HG03066 (cell line): ENCODE measurements at regions not wholly inside any gene's neighbourhood (a gene's known extent, or its start where the extent isn't known, plus 50 kb on each side); places are given as distances from the start of the nearest gene placed in this dataset.

ENCODE experiments used
- ATAC-seq: cut with Tn5 transposase; IDR thresholded peaks from one replicate; pipeline ENCODE4 v1.9.1; 2021; ENCODE audit warnings: low read depth; ENCODE audit not compliant: unreplicated experiment

DNA sequence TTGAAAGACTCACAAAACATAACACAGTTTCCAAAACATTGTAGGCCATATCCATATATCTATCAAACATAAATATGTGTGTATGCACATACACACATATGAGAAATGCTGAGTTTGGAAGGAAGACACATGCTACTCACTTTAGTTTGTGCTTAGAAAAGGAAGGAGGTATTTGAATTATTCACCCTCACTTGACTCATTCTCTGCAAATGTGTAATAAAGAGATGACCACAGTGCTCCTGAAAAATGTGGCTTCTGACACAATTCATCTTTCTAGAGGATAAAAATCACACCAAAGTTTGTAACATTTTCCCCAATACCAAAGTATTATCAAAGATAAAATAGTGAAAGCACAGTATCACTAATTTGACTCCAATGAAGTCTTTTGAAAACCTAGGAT lies 950.1 kb downstream of the FAT4 start:
- ATAC-seq: no peak

DNA sequence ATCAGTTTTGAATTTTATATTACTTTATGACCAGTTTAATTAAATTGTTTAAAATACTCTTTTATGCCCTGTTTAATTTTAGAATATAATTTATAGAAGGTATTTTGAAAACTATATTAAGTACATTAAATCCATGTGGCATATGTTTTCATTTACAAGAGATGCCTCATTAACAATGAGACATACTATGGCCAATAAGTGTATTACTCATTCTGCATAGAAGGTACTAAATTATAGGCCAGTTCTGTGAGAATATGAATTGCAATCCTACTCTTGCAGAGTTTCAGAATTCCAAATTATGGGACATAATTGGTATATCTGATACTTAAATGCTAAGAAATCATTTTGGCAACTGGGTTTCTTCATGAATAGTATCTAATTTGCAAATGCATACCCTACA lies 951.1 kb downstream of the FAT4 start:
- ATAC-seq: no peak

DNA sequence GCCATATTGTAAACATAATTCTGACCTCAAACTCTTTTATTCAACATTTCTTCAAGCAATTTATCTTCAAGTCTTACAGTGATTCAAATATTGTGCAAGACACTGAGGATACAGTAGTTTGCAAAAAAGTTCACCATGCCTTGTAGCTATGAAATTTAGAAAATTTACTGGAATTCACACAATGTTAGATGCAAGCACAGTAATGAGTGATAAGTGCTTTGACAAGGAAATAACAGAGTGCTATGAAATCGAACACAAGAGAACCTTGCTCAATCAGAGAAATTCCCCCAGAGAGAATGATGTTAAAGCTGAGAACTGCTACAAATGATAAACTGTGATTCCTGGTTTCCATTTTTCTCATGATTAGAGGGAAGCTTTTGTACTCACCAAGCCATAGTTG lies 952.9 kb downstream of the FAT4 start:
- no peak for ATAC-seq

DNA sequence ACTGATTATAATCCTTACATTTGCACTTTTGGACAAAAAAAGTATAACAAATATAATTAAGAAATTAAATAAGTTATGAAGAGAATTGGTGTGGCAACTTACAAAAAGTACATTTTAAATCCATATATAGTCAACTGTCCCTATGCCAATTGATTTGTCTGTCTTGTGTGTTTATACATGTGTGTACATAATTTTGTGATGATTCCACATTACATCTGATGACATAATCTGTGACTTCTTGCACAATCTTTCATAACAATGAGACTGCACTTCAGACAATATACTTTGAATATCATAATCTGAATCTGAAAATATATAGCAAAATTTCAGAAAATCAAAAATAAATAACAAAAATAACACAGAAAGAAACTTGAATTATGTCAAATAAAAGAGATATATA lies 953.4 kb downstream of the FAT4 start:
- ATAC-seq: no peak

DNA sequence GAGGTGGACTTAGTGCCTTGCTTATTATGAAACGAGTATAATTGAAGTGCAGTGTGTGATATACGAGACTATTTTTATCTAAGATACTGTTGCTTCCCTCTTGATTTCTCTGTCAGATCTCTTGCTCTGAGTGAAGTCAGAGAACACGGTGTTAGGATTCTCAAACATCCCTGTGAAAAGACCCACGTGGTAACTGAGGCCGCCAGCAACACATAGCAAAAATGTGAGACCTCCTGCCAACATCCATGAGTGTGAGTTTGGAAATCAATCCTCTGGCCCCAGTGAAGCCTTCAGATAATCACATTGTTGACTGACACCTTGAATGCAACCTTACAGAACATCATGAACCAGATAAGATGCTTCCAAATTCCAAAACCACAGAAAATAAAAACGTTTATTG lies 954.4 kb downstream of the FAT4 start:
- ATAC-seq: no peak

DNA sequence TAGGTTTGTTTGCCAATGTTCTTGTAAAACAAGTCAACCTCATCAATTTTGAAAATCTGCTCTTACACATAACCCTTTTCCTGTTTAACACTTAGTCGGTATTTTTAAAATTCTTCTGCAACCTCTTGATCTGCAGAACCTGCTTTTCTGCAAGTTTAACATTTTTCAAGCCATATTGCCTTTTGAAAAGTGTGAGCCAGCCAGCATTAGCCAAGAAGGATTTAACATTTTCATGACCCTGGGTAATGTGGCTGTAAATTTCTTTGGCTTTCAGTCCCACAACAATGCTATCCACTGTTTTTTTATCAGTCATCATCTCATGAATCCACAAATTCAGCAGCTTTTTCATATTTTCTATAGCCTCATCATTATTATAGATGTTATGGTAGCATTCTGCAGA lies 956.5 kb downstream of the FAT4 start:
- ATAC-seq: no peak

DNA sequence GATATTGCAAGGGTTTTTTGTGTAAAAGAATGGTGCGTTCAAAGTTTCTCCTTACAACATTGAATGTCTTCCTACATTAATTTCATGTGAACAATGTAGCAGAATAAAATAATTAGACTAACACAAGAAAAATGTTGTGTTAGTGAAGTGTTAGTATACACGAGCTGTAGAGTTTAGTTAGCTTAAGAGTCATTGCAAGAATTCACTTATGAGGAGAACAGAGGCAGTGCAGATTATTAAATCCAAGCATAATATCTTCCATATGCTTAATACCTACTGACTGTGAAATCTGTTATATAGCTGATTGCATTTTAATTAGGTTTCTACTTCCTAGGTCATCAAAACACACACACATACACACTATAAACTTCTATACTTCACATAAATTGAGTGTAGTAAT lies 959.0 kb downstream of the FAT4 start:
- no peak for ATAC-seq

DNA sequence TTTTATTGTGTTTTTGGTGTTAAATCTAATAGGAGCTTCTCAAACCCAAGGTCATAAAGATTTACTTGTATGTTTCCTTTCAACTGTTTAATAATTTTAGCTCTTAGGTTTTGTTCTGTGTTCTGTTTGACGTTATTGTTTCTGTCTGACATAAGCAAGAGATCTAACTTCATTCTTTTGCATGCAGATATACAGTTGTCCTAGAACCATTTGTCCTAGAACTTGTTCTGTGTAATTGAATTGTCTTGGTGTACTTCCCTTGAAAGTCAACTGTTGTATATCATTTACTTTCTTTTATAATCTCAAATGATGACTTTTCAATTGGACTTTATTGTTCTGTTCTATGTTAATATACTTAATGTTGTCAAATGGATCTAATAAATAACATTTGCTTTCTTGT lies 977.1 kb downstream of the FAT4 start:
- ATAC-seq: no peak

DNA sequence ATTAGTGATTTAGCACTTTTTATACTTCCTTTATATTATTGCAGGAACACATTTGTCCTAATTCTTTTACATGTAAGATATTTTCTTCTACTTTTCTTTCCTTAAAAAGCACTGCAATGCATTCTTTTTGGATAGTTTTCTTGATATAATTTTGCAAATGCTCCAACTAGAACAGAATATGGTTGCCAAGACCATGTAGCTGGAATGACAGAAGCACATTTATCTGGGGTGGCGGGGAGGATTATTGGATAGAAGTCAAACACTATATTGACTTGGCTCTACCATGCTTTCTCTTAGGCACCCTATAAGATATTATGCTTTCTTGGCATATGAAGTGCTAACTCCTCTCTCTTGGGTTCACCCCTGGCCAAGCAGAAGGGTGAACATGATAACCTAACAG lies 983.5 kb downstream of the FAT4 start:
- no peak for ATAC-seq

DNA sequence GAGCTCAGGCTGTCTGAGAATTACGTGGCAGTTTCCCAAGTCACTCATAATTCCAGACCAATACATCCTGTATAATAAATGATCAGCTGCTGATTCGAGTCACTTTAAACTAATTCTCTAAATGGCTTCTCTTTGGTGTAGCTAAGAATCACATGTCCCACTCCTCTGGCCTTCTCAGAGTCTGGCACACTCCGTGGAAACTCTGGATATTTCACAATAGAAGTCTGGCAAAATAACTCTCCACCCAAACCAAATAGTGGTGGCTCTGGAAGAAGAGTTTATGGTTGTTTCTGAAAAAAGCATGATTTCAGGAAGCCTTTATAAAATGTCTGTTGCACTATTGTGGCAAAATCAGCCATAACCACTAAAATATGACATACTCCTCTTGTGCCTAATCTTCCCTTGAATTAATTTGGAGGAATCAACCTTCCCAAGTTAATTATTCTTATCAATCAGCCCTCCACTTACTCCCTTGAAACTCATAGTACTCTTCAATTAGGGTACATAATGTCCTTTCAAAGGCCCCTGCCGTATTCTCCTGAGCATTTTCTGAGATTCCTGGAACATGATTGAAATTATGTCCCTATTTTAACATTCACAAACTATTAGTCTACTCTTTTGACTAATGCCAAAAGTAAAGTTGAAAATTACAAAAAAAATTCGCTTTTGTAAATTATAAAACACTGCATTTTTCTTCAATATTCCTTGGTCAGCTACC lies 991.6 kb downstream of the FAT4 start:
- no peak for ATAC-seq

DNA sequence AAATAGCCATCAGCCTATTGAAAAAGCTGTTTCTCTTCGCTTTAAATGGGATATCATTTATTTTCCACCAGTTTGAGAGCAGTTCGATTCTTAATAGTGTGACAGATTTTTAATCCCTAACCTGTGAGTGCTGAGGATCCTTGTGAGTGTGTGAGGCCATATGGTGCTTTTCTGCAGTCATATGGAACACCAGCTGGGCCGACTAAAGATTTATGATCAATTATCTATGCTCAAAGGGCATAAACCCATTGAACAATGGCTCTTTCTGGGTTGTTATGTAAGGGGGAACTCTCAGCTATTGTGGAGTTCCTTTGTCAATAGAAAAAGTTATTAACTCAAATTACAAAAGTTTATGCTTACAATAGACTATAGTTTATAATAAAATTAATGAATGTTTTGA lies 1003.6 kb downstream of the FAT4 start:
- no peak for ATAC-seq

DNA sequence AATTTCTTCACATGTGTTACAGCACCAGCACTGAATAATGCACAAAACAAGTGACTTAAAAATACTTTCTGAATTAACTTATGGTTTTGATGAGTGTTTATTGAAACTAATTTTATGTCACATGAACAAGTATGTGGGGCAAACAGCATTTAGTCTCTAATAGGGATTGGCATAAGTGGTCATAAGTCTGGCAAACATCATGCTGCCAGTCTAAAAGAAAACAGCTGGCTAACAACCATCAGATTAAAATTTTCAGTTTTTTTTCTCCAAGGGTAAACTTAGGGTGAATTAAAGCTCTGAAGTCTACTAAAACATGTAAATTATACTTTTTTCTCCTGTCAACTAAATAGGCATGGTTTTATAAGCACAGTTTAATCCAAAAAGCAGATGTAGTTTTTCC lies 1014.2 kb downstream of the FAT4 start:
- ATAC-seq: no peak

DNA sequence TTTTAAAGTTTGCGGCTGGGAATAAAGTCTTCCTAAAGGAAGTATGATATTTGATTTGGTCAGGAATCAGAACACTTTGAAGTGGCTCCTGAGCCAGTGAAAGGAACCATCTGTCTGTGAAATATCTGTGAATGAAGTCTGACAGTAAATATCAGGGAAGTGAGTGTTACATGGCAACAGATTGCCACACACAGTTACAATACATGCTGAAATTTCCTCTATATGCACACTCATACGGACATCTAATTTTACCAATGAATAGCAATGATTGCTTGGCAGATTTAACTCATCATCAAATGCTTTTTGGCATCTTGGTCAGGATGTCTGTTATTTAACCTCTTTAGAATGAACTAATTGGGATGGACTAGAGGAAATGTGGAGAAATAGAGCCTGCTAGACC lies 1023.8 kb downstream of the FAT4 start:
- ATAC-seq: no peak

DNA sequence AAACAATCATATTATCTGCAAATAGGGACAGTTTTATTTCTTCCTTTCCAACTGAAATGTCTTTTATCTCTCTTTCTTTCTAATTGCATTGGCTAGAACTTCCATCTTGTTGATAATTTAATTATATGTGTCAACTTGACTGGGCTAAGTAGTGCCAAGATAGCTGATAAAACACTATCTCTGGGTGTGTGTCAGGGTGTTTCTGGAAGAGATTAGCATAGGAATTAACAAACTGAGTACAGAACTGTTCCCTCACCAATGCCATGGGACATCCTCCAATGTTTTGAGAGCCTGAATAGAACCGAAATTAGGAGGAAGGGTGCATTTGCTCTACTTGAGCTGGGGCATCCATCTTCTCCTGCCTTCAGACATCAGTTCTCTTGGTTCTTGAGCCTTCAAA lies 1027.2 kb downstream of the FAT4 start:
- no peak for ATAC-seq

DNA sequence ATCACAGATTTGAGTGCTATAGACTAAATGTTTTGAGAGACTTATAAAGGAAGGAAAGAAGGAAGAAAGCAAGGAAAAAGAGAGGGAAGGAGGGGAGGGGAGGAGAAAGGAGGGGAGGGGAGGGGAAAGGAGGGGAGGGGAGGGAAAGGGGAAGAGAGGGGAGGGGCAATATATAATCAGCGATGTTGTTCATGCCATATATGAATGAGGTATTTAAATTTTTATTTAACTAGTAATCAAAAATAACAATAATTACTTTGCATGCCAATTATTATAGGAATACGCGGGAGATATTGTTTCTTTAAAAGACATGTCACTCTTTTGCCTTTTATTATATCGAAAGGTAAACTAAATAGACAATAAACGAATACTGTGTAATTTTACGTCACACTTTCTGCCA lies 1029.7 kb downstream of the FAT4 start:
- no peak for ATAC-seq

DNA sequence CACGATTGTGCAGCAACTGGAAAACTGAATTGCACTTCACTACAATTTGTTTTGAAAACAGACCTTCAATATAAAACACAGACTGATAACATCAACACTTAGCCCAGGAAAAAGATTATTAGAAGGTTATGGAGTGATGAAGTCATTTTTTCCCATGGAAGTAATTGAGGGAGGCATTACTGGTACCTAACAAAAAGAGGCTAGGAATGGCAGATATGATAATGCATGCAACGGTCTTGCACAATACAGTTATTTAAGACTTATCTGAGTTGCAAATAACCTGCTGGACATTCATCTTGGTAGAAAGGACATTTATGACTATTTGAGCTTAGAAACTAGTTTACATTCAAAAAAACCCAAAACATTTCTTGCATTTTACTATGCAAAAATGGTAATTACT lies 1031.9 kb downstream of the FAT4 start:
- no peak for ATAC-seq

DNA sequence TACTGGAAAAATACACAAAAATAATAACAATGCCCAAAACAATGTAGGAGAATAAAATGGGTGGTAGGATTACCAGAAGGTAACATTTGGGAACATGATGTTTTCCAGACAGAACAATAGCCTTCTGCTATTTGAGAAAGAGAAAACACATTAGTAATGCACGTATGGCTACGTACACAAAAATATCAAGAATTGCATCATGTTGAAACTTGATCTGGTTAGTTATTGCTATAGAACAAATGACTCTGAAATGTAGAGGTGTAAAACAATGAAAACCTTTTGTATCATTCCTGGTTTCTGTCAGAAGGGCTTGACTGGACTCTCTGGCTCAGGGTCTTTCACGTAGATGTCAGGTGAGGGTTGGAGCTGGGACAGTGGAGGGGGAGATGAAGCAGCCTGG lies 1040.0 kb downstream of the FAT4 start:
- ATAC-seq: no peak

DNA sequence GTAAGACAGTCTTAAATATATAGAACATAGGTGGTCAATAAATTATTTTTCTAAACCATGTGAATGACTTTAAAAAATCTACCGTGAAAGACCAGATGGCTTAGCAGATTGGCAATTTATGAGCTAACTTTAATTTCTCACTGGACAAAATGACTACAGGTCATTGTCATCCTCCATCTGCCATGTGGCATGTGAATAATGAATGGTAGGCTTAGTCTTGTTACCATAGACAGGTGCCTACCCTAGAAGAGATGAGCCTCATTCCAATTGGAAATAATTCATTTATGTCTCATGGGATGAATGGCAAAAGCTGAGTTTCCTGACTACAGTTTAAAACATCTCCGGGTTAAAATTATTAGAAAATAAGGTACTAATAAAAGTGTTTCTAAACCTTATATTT lies 1043.3 kb downstream of the FAT4 start:
- ATAC-seq: no peak

DNA sequence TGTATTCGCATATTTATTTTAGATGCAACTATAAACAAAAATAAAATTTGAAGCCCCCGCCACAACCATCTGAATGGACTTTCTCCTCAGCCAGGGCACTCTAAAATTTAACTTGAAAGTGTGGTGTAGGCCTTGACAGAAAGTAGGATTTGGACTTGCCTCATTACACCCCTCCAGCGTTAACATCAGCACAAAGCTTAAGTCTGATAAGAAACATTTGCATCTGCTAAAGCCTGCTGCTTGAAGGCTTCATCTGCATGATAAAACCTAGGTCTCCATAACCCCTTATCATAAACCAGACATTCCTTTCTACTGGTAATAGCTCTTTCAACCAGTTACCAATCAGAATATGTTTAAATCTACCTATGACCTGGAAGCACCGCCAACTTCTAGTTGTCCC lies 1046.5 kb downstream of the FAT4 start:
- no peak for ATAC-seq

DNA sequence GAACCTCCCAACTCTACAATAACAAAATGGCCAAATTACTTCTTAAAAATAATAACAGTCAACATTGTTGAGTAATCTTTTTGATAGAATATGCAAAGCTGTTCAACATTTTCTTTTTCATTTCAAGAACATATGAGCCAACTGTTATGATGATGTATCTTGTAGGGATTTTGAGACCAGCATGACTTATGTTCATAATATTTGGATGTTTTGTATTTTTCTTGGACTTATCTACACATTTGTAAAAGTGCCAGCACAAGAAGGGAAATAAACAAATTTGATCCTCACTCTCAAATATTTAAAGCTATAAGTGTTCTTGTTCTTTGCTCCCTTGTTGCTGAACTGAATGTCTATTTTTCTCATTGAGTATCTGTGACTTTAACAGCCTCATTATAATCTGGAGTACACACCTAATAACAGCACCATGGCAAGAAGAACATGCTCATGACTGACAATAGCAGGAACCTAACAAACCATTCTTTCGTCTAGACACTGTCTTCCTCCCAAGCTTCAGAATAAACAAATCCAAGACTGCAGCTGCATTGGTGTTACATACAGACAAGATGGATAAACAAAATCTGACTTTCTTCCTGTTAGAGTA lies 1049.7 kb downstream of the FAT4 start:
- ATAC-seq: no peak

DNA sequence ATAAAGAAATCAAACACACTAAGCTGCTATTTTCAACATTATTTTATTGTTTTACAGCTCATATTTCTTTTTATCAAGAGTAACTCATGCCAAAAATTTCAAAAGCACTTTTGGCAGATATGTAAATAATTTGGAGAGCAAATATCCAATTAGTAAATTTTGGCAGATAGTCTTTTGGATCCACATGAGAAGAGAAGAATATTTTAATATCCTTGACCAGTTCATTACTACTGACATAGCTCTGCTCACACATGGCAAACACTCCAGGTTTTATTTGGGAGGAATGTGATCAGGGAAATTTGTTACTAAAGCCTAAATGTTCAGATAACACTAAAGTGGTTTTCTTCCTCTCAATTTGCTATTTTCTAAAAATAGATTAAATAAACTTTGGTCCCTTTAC lies 1054.3 kb downstream of the FAT4 start:
- ATAC-seq: no peak

DNA sequence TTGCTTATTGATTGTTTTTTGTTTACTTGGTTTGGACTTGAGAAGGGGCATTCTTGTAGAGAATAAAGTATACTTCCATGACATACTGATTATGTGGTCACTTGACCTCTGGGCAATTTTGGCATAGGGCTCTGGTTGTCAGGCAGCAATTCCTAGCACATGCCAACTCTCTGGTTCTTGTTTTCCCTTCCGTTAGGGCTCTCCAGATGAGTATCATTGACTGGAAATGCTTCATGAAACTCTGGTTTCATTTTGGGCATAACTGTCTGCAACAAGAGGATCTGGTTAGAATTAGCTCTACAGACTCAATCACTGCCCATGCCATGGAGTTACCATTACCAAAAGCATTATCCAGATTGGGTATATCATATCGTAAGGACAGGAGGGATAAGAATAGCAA lies 1057.9 kb downstream of the FAT4 start:
- no peak for ATAC-seq
